Activated naive CD4-positive, alpha-beta T cell treated with anti-CD3 and anti-CD28 coated beads, Interleukin-2, amount 50 U/mL, for 24 hours (primary cell): ENCODE measurements at regions not wholly inside any gene's neighbourhood (a gene's known extent, or its start where the extent isn't known, plus 50 kb on each side); places are given as distances from the start of the nearest gene placed in this dataset.

ENCODE experiments used
- H3K27ac Mint-ChIP-seq: one replicate; pipeline ENCODE4 v1.8.0; 2021; ENCODE audit warnings: mild to moderate bottlenecking, mixed read lengths
- H3K27me3 Mint-ChIP-seq: one replicate; pipeline ENCODE4 v1.8.0; 2021; ENCODE audit warnings: mixed read lengths
- H3K36me3 Mint-ChIP-seq: one replicate; pipeline ENCODE4 v1.8.0; 2021; ENCODE audit warnings: mixed read lengths
- H3K4me1 Mint-ChIP-seq: one replicate; pipeline ENCODE4 v1.8.0; 2021; ENCODE audit warnings: mixed read lengths
- H3K4me3 Mint-ChIP-seq: one replicate; pipeline ENCODE4 v1.8.0; 2021; ENCODE audit warnings: mild to moderate bottlenecking, mixed read lengths
- H3K9me3 Mint-ChIP-seq: one replicate; pipeline ENCODE4 v1.8.0; 2021; ENCODE audit warnings: mixed read lengths

GRCh38 chr10:129030996-129031843 is 435.8 kb upstream of the MGMT start:
- peaks cover 15% of the 10 kb centered on the region for H3K27me3 Mint-ChIP-seq
- peak overlapping the region; percentile 27 for H3K27ac Mint-ChIP-seq
- H3K9me3 Mint-ChIP-seq = no peaks in the 10 kb centered on the region
- H3K4me3 Mint-ChIP-seq = no peak overlapping the region
- H3K36me3 Mint-ChIP-seq = no peaks in the 10 kb centered on the region
- H3K4me1 Mint-ChIP-seq = peaks cover 22% of the 10 kb centered on the region

- Mint-ChIP-seq H3K36me3 (no peaks in the 10 kb centered on the region), H3K27me3 (peaks cover 15% of the 10 kb centered on the region)
These were observed 435.2 kb upstream of the MGMT start for GRCh38 chr10:129031844-129032150.

GRCh38 chr10:129032372-129033313 is 434.4 kb upstream of the MGMT start:
- peaks cover 32% of the 10 kb centered on the region for H3K4me1 Mint-ChIP-seq
- no peaks in the 10 kb centered on the region for H3K9me3 Mint-ChIP-seq
- no peaks in the 10 kb centered on the region for H3K36me3 Mint-ChIP-seq
- H3K4me3 Mint-ChIP-seq = no peak overlapping the region
- peaks cover 15% of the 10 kb centered on the region for H3K27me3 Mint-ChIP-seq
- H3K27ac Mint-ChIP-seq = no peak overlapping the region

More at GRCh38 chr10:129031844-129032150, 435.2 kb upstream of the MGMT start:
- Mint-ChIP-seq H3K27ac (peak overlapping the region; percentile 27), H3K4me1 (peaks cover 27% of the 10 kb centered on the region), H3K4me3 (no peak overlapping the region), H3K9me3 (no peaks in the 10 kb centered on the region)

GRCh38 chr10:129033340-129033739 is 433.7 kb upstream of the MGMT start:
- Mint-ChIP-seq H3K27ac (no peak overlapping the region), H3K4me1 (peaks cover 36% of the 10 kb centered on the region), H3K4me3 (no peak overlapping the region), H3K27me3 (peaks cover 15% of the 10 kb centered on the region), H3K36me3 (no peaks in the 10 kb centered on the region), H3K9me3 (no peaks in the 10 kb centered on the region)

- no peaks in the 10 kb centered on the region for H3K9me3 Mint-ChIP-seq
- peaks cover 41% of the 10 kb centered on the region for H3K4me1 Mint-ChIP-seq
- no peaks in the 10 kb centered on the region for H3K36me3 Mint-ChIP-seq
- H3K27me3 Mint-ChIP-seq = peaks cover 17% of the 10 kb centered on the region
- H3K4me3 Mint-ChIP-seq = no peak overlapping the region
- H3K27ac Mint-ChIP-seq = no peak overlapping the region
These were observed 433.2 kb upstream of the MGMT start for GRCh38 chr10:129033790-129034272.

GRCh38 chr10:129035052-129035827 is 431.8 kb upstream of the MGMT start:
- Mint-ChIP-seq H3K36me3 (no peaks in the 10 kb centered on the region), H3K27ac (peak overlapping the region; percentile 20), H3K27me3 (peaks cover 17% of the 10 kb centered on the region), H3K9me3 (no peaks in the 10 kb centered on the region), H3K4me1 (peaks cover 43% of the 10 kb centered on the region), H3K4me3 (peak overlapping the region; percentile 75)

- Mint-ChIP-seq H3K4me3 (no peak overlapping the region), H3K9me3 (no peaks in the 10 kb centered on the region), H3K27ac (no peak overlapping the region), H3K36me3 (no peaks in the 10 kb centered on the region), H3K27me3 (peaks cover 17% of the 10 kb centered on the region), H3K4me1 (peaks cover 52% of the 10 kb centered on the region)
These were observed 428.5 kb upstream of the MGMT start for GRCh38 chr10:129038522-129038921.

- Mint-ChIP-seq H3K36me3 (no peaks in the 10 kb centered on the region), H3K4me1 (peaks cover 51% of the 10 kb centered on the region), H3K27ac (no peak overlapping the region), H3K4me3 (no peak overlapping the region), H3K27me3 (peaks cover 14% of the 10 kb centered on the region), H3K9me3 (no peaks in the 10 kb centered on the region)
These were observed 427.4 kb upstream of the MGMT start for GRCh38 chr10:129039406-129040370.

- H3K36me3 Mint-ChIP-seq = no peaks in the 10 kb centered on the region
- H3K27ac Mint-ChIP-seq = no peak overlapping the region
- peaks cover 49% of the 10 kb centered on the region for H3K4me1 Mint-ChIP-seq
- H3K9me3 Mint-ChIP-seq = no peaks in the 10 kb centered on the region
- peaks cover 13% of the 10 kb centered on the region for H3K27me3 Mint-ChIP-seq
- H3K4me3 Mint-ChIP-seq = no peak overlapping the region
These were observed 426.7 kb upstream of the MGMT start for GRCh38 chr10:129040377-129040776.

GRCh38 chr10:129041916-129042315 is 425.1 kb upstream of the MGMT start:
- Mint-ChIP-seq H3K4me1 (peaks cover 34% of the 10 kb centered on the region), H3K27me3 (peaks cover 7% of the 10 kb centered on the region), H3K27ac (no peak overlapping the region), H3K36me3 (no peaks in the 10 kb centered on the region), H3K4me3 (no peak overlapping the region), H3K9me3 (no peaks in the 10 kb centered on the region)

GRCh38 chr10:129042776-129043595 is 424.1 kb upstream of the MGMT start:
- Mint-ChIP-seq H3K4me3 (peak overlapping the region; percentile 50), H3K36me3 (no peaks in the 10 kb centered on the region), H3K27ac (peak overlapping the region; percentile 31), H3K4me1 (peaks cover 30% of the 10 kb centered on the region), H3K27me3 (peaks cover 7% of the 10 kb centered on the region), H3K9me3 (no peaks in the 10 kb centered on the region)

- H3K27ac Mint-ChIP-seq = no peak overlapping the region
- H3K27me3 Mint-ChIP-seq = peaks cover 5% of the 10 kb centered on the region
- no peak overlapping the region for H3K4me3 Mint-ChIP-seq
- H3K9me3 Mint-ChIP-seq = no peaks in the 10 kb centered on the region
- H3K36me3 Mint-ChIP-seq = no peaks in the 10 kb centered on the region
- peaks cover 23% of the 10 kb centered on the region for H3K4me1 Mint-ChIP-seq
These were observed 423.4 kb upstream of the MGMT start for GRCh38 chr10:129043691-129044090.

GRCh38 chr10:129045599-129045998 is 421.4 kb upstream of the MGMT start:
- Mint-ChIP-seq H3K9me3 (no peaks in the 10 kb centered on the region), H3K4me1 (peaks cover 15% of the 10 kb centered on the region), H3K27ac (no peak overlapping the region), H3K27me3 (peaks cover 2% of the 10 kb centered on the region), H3K4me3 (no peak overlapping the region), H3K36me3 (no peaks in the 10 kb centered on the region)
